Stimulated activated CD4-positive, alpha-beta T cell treated with anti-CD3 and anti-CD28 coated beads, Interleukin-12 subunit alpha, Interleukin-12 subunit beta, amount 100 ng/mL, for 4 hours (primary cell): ENCODE measurements at regions not wholly inside any gene's neighbourhood (a gene's known extent, or its start where the extent isn't known, plus 50 kb on each side); places are given as distances from the start of the nearest gene placed in this dataset.
"Not testable (repeated sequence)": the region's sequence is repeated elsewhere in the genome, so short reads cannot be mapped to it uniquely, and the experiment has no call there.

Source experiments
- DNase-seq: peaks from one replicate; pipeline ENCODE4 v3.0.0-alpha.2; 2020

DNA sequence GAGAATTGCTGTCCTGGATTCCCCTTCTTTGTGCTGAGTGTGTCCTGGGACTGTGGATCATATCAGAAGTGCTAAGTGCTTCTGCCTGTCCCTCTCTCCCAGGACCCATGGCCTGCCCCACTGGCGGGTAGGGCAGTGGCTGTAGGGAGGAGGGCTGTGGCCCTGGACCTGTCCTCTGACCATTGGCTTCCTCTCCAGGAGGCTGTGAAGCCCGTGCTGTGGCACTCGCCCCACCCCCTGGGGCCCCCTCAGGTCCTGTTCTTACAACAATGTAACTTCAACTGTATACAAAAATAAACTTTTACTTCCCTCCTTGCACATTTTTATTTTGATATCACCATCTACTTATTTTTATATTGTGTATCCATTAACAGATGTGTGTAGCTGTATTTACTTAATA is 743.8 kb upstream of the CDH8 start:
- DNase-seq, result not testable (repeated sequence)

DNA sequence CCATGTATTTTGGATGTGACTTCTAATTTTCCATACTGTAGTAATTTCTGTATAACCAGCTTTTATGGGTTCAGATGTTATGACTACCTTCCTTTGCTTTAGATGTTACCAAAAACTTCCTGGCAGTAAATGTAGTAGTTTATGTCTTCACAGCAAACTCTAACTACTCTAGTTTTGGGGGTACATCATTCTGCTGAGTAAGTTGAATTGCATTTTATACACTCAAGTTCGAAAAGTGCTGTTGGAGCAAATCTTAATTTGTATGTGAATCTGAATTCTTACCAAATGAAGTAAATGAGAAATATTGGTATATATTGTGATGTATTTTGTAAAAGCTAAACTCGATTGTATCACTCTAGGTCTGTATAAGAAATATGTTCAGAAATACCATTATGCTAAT is 728.3 kb upstream of the CDH8 start:
- no peak for DNase-seq

DNA sequence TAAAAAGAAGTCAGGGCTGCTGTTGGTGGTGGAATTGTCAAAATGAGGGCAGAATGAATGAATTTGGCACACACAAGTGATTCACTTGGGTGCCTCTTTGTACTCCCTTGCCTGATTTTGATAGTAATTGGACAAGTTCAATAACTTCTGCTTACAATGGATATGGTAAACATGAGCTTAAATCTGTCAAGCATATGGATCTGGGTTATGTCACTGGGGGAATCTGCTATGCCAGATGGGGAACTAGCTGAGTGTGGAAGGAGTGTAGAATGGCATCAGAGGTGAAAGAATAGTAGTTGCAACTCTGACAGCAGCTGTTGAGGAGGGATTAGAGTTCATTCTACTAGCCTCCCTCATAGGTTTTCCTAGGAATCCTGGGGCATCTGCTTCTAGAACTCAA is 724.2 kb upstream of the CDH8 start:
- no peak for DNase-seq

DNA sequence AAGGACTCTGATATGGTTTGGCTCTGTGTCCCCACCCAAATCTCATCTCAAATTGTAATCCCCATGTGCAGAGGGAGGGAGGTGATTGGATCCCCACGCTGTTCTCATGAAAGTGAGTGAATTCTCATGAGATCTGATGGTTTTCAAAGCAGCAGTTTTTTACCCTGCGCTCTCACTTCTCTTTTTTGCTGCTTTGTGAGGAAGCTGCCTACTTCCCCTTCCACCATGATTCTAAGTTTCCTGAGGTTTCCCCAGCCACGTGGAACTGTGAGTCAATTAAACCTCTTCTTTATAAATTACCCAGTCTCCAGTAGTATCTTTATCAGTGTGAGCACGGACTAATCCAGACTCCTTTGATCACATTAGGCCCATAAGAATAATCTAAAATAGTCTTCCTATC is 719.7 kb upstream of the CDH8 start:
- DNase-seq, result no peak

DNA sequence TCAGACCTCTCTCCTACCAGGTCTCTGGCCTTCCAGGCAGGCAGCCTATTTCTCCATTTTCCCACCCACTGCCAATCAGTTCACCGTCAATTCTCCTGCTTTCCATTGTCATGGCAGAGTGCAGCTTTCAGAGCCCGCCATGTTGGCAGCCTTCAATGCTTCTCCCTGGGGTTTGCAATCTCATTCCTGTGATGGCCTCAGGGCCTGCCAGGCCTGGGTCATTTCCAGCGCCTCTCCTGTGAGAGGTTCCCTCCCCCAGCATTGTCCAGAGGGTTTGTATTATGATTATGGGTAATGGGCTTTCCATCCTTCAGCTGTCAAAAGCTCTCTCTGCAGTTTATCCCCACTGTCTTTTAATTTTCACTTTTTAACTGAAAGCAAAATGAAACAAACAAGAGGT is 716.6 kb upstream of the CDH8 start:
- no peak for DNase-seq

DNA sequence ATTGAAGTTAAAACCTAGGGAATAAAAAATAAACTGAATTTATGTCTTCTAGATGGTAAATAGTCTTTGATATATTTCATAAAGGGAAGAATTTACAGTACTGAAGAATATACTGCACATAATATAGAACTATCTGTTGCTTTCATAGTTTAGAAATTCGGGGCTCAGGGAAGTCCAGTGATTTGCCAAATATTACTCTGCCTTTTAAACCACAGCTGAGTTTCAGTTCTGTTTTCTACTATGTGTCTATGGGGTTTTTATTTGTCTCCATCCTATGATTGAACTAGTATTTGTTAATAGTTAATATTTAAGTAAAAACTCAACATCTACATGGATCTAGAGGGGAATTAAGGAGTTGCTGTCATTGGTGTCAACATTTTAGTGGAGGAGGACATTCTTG is 715.0 kb upstream of the CDH8 start:
- no peak for DNase-seq

DNA sequence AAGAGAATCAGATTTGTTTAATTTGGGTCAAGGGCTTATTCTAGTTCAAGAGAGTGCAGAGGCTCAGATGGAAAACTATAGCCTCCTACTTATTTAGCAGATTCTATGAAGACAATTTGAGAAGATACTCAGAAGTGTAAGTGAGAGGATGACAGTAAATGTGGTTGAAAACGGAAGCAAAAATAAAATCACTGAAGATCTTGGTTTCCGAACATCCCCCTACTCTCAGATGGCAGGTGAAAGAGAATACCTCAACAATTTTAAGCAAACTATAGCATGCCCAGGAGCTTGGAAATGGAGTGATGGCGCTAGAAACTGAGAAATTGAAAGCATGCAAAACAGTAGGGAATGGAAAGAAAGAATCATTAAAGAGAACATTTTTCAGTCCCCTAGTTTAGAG is 705.5 kb upstream of the CDH8 start:
- DNase-seq, result no peak

DNA sequence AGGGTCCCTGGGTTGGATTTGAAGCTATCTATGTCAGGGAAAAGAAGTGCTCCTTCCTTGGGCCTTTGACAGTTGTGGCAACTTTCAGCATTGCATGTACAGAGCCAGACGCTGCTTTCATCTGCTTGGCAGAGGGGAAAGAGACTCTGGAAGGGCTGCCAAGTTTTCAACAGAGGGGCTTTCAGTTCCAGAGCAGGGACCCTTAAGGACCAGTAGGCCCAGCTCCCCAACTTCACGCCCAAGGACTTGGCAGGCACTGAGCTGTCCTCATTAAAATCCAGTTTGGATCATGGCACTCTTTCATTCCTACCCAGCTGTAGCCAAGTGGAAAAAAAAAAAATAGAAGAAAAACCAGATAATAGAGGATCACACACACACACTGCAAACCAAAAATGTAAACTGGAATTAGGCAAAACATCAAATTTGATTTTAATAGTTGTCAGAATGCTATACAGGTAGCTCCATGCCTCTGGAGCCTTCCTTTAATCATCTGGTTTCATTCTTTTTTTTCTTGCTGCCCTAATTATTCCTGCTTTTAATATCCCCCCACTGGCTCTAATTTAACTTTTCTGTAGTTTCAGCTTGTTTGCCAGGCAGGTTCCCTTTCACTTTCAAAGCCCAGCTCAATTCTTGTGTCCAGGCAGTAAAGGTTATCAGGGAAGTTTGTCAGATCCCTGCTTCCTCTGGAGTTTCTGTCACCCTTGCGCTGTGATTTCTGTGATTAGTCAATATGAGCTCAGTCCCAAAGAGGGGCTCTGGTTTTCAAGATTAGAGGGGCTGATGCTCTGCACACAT is 702.6 kb upstream of the CDH8 start:
- DNase-seq, result no peak

DNA sequence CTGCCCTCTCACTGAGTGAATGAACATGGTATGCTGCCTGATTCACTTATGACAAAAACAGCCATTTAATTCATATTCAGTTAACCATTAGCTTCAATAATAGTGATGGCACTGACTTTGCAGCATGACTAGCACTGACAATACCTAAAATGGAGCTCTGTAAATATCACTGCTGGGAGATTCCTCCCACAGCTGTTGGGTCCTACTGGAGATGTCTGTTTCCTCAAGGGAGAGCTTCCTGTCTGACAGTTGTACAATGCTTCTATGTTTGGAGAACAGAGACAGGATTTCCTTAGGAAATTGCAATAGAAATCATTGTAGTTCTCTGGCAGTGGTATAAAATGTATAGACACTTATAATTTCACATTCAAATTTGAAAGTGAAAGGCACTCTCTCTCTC is 695.9 kb upstream of the CDH8 start:
- DNase-seq, result no peak

DNA sequence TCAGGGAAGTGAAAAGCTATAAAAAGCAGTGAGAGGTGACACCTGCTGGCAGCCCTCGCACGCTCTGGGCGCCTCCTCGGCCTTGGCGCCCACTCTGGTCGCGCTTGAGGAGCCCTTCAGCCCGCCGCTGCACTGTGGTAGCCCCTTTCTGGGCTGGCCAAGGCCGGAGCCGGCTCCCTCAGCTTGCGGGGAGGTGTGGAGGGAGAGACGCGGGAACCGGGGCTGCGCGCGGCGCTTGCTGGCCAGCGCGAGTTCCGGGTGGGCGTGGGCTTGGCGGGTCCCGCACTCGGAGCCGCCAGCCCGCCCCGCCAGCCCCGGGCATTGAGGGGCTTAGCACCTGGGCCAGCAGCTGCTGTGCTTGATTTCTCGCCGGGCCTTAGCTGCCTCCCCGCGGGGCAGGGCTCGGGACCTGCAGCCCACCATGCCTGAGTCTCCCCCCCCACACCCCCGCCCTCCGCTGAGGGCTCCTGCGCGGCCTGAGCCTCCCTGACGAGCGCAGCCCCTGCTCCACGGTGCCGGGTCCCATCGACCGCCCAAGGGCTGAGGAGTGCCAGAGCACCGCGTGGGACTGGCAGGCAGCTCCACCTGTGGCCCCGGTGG is 688.5 kb upstream of the CDH8 start:
- DNase-seq, result not testable (repeated sequence)

DNA sequence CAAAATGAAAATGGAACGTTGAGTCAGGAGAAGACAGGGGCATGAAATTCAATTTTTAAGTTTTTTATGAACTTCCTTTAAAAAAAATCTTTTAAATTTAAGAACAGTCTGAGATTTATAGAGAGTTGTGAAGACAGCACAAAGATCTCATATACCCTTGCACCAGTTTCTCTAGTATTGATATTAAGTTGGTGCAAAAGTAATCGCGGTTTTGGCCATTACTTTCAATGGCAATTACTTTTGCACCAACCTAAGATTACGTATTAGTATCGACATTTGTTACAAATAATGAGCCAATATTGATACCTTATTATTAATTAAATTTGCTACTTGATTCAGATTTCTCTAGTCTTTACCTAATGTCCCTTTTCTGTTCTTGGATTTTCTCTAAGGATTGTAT is 684.4 kb upstream of the CDH8 start:
- no peak for DNase-seq

DNA sequence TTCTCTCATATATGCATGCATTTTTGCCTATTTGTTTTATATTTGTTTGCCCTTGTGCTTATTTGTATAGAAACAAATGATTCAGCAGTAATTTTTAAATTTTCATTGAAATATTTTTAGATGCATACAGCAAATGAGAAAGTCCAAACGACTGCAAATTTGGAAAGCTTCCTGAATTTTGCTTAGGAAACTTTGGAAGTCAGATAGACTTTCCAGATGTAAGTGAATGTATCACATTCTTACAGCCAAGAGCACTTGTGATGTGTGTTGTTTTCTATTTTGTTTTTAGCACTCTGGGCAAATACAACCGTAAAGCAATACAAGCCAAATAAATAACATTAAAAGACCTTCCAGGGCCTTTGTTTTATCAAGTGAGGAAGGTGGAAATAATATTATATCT is 680.8 kb upstream of the CDH8 start:
- no peak for DNase-seq

DNA sequence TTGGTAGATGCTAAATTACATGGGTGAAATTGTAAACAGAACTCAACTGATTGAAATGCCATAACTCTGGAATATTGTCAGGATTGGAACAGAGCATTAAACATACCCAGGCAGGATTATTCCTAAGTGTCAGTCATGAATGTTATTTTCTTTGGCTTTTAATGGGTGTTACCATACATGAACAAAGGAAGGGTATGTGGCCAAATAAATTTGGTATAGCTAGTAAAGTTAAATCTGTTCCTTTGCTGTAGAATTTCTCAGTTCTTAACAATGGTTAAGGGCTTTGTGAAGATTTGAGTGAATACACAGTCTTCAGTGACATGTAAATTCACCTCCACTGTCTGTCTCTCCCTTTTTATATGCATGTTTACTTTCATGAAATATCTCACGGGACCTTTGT is 679.5 kb upstream of the CDH8 start:
- DNase-seq, result no peak

DNA sequence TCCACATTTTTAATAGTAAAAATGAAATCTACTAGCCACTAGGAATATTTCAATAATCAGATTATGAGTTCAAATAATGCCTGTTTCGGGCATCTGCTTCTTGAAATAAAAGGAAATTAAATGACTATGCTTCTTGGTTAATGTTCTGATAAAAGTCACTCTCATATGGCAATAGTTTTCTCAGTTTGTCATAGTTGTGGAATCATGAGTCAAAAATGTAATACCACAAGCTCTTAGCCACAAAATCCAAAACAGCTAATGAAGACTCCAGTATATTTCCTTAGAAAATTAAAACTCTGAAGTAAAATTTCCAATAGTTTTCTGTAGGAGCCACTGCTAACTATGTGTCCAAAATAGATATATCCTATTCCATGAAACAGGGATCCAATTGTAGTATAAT is 676.3 kb upstream of the CDH8 start:
- no peak for DNase-seq

DNA sequence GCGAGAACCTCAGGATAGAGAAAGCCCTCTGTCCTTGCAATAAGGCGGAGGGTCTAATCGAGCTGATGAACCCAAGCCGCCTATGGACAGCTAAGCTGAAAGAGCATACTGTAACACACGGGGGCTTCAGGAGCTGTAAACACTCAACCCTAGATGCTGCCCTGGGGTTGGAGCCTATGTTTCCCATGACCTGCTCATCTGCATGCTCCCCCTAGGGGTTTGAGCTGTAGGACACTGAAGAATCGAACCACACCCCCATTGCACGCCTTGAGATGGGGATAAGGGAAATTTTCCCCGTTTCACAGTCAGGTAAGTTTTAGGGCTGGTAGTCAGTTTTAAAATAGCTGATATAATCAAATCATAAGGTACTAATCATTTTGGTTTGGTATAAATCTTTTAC is 675.6 kb upstream of the CDH8 start:
- no peak for DNase-seq

DNA sequence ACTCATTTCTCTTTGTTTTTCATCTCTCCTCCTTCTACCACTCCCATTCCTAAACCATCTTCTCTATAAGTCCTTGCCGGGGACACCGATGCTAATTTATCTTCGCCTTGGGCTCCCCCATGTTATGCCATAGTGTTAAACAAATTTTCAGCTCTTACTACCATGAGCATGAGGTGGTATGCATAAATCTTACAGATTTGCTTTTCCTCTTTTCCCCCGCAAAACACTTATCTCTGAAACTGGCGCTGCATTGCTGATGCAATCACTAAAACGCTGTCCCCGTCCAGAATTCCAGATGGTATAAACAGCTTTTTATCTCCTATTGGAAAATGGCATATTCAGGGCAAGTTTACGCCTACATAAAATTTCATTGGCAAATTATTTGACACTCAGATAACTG is 673.6 kb upstream of the CDH8 start:
- no peak for DNase-seq

DNA sequence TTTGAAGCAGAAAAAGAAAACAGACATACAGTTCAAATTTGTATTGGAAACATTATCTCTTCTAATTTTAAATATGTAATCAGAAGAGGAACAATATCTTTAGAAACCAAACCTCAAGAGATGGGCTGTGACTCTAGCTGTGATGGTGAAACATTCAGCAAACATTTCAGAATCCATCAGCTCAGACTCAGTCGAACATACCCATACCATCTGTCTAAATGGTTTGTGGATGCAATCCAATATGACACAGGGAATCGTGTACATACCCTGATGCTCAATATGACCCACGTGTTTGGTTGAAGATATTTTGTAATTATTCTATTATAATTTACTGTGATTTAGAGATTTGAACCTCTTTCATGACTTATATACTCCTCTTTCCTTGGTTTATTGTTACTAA is 665.2 kb upstream of the CDH8 start:
- DNase-seq, result no peak

DNA sequence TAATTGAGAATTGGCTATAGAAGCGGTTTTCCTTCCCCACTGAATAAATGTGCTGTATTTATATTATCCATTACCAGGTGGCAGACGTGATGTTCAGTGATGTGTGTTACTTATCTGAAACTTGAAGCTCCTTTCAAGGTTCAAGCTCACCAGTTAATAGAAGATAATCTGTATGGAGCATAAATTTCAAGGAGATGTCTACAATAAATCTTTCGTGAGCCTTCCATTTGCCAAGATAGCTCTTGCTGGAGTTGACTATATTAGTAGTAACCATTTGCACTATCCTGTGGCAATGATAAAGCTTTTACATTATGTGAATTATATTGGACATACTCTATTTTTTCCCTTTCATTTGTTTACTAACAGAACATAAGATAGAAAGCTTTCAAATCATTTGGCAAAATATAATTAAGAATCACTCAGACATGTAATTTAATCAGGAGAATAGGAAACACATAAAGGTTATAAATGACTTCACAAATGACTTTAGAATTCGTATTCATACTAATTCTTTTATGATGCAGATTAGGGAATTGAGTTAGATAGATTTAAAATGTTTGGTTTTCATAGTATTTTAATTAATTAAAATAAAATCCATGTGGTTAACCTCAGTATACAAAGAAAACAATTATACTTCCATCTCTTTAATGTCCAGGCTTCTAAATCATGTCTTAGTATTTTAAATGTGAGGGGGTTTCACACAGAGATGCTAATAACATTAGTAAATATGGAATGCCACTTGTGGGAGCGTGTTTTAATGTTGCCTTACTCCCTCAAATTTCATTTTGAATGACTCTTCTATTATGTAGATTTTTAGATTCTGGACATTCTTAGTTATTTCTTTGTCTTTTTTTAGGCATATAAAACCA is 664.4 kb upstream of the CDH8 start:
- no peak for DNase-seq

DNA sequence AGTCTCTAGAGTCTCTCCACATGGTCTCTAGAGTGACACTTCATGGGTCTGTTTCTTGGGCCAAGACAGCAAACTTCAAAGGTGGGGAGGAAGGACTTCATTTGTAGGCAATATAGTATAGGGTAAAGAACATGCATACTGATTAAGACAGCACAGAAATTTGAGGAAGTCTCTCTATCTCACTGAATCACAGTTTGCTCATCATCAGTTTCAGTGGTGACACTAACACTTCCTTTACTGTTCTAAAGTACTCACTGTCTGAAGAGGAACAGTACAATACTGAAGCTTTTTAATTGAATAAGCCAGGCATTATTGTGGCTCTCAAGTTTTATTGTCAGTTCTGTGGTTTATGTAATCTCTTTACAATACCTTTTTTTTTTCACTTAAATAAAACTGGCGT is 656.4 kb upstream of the CDH8 start:
- no peak for DNase-seq

DNA sequence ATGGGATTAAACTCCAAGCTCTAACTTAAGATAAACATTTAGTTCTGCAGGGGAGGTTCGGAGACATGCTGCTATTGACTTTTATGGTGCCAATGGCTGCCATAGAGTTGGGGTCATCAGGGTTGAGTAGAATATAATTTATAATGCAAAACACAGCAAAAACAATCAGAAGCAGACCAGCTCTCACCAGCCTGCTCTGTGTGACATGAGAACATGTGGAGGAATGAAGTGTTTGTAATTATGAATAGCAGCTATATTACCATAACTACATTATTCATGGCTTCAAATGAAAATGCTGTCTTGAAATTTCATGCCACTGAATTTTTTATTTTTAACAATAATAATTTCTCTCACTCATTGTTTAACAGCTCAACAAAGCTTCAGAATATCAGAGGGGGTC is 645.6 kb upstream of the CDH8 start:
- DNase-seq, result no peak

DNA sequence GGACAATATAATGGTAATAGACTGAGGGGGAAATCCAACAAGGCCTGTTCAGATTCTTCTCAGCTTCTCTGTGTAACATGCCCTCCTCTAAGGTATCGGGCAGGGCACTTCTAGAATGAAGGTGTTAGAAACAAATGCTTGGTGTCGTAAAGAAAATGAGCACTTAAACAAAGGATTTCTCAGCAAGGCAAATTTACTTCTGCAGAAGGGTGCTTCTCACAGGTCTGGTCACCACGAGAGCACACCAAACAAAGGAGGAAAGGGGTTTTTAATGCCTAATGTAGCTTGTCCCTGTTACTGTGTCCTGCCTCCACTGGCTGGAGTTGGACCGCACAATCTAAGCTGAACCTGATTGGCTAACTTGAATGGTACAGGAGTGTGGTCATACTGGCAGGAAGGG is 642.6 kb upstream of the CDH8 start:
- DNase-seq, result no peak

DNA sequence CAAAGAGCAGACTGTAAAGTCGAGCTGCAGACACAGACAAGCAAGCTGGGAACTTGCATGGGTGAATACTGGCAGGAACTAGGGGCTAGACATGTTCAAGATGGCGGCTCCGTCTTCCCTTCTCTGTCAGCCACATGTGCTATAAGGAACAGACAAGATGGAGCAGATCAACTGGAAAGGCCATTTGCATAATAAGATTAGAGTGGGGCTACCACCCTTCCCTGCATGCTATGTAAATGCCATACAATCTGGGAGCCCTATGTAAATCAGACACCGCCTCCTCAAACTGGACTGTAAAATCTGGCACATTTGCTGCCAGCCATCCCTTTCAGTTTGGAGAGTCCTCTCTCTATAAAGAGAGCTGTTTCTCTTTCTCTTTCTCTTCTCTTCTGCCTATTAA is 640.1 kb upstream of the CDH8 start:
- DNase-seq, result no peak

DNA sequence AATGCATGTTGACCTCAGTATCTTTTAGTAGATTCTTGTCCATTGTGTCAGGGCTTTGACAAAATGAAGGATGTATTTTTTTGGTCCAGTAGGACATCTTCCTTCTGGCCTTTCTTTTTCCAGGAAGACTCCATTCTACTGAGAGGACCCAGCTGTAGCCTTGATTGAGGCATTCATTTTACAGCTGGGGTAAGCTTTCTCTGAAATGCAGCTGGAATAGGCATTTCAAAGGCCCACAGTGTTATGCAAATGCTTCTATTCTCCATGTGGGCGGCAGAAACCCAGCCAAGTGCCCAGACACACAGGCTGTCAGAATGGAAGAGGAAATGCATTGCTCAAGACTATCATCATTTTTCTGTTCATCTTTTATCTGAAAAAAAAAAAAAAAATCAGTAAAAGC is 629.0 kb upstream of the CDH8 start:
- DNase-seq, result no peak

DNA sequence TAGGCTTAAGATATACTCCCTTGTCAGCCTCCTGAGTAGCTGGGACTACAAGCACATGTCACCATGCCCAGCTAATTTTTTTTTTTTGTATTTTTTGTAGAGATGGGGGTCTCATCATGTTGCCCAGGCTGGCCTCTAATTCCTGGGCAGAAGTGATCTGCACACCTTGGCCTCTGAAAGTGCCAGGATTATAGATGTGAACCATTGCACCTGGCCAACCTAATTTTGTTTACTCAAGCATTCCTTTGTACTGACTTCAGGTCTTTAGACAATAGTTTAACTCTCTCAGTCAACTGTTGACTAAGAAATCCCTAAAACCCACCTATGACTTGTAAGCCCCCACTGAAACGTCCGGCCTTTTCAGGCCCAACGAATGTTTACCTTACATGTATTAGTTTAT is 628.3 kb upstream of the CDH8 start:
- DNase-seq, result no peak
